Esophagus squamous epithelium (tissue), 4 donors: ENCODE measurements at regions not wholly inside any gene's neighbourhood (a gene's known extent, or its start where the extent isn't known, plus 50 kb on each side); places are given as distances from the start of the nearest gene placed in this dataset.

Experiments
- POLR2A ChIP-seq, 4 donors: fragments of 450-650 bp; IDR thresholded peaks; one replicate each; pipeline ENCODE4 v1.6.1; 2017; ENCODE audit warnings: antibody characterized with exemption in 4 of 4, mild to moderate bottlenecking in 4 of 4, moderate library complexity in 3 of 4
- TF ChIP-seq, protein P1 (sequence below), 6 experiments: fragments of 450-650 bp in 4 of 6; fragments of 200-600 bp in 2 of 6; sonication (generic) in 2 of 6; IDR thresholded peaks; one replicate each; pipeline ENCODE4 v1.5.1; 2016 to 2019; ENCODE audit warnings: antibody characterized with exemption in 6 of 6, mild to moderate bottlenecking in 4 of 6, moderate library complexity in 4 of 6

DNA sequence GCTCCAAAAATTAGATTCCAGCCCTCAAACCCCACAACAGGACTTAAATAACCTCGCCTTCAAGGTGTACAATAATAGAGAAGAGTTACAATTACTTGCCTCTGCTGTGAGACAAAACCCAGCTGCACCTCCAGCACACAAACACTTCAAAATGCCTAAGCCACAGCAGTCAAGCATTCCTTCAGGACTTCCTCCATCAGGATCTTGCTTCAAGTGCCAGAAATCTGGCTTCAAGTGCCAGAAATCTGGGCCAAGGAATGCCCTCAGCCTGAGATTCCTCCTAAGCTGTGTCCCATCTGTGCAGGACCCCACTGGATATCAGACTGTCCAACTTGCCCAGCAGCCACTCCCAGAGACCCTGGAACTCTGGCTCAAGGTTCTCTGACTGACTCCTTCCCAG is 1088.3 kb downstream of the SORCS3 start:
- TF ChIP-seq POLR2A (IDR thresholded peaks at IDR 0.05): no peak
- TF ChIP-seq, protein P1, sequence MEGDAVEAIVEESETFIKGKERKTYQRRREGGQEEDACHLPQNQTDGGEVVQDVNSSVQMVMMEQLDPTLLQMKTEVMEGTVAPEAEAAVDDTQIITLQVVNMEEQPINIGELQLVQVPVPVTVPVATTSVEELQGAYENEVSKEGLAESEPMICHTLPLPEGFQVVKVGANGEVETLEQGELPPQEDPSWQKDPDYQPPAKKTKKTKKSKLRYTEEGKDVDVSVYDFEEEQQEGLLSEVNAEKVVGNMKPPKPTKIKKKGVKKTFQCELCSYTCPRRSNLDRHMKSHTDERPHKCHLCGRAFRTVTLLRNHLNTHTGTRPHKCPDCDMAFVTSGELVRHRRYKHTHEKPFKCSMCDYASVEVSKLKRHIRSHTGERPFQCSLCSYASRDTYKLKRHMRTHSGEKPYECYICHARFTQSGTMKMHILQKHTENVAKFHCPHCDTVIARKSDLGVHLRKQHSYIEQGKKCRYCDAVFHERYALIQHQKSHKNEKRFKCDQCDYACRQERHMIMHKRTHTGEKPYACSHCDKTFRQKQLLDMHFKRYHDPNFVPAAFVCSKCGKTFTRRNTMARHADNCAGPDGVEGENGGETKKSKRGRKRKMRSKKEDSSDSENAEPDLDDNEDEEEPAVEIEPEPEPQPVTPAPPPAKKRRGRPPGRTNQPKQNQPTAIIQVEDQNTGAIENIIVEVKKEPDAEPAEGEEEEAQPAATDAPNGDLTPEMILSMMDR (IDR thresholded peaks at IDR 0.05): no peak
